Sigmoid colon (tissue), 6 donors: ENCODE measurements at regions not wholly inside any gene's neighbourhood (a gene's known extent, or its start where the extent isn't known, plus 50 kb on each side); places are given as distances from the start of the nearest gene placed in this dataset.

Source experiments
- DNase-seq: peaks from one replicate; pipeline ENCODE4 v3.0.0-alpha.2; 2019
- H3K27ac ChIP-seq, 4 donors: fragments of 200-600 bp; sonication (generic); one replicate each; pipeline ENCODE4 v1.5.1; 2016 to 2019; ENCODE audit warnings: mild to moderate bottlenecking in 1 of 4
- H3K27me3 ChIP-seq, 3 donors: fragments of 200-600 bp; sonication (generic); one replicate each; pipeline ENCODE4 v1.5.1; 2019; ENCODE audit warnings: mild to moderate bottlenecking in 1 of 3
- H3K36me3 ChIP-seq, 4 donors: fragments of 200-600 bp; sonication (generic); one replicate each; pipeline ENCODE4 v1.5.1; 2016 to 2019
- H3K4me1 ChIP-seq, 4 donors: fragments of 200-600 bp; sonication (generic); one replicate each; pipeline ENCODE4 v1.5.1; 2017 to 2019
- H3K4me3 ChIP-seq, 4 donors: fragments of 200-600 bp; sonication (generic); one replicate each; pipeline ENCODE4 v1.5.1; 2017 to 2019; ENCODE audit warnings: mild to moderate bottlenecking in 2 of 4, moderate library complexity in 1 of 4
- H3K9me3 ChIP-seq, 4 donors: fragments of 200-600 bp in 3 of 4; sonication (generic) in 3 of 4; one replicate each; pipeline versions ENCODE4 v1.5.1 to v1.6.1; 2013 to 2019
- CTCF ChIP-seq, 4 experiments: fragments of 450-650 bp in 3 of 4; fragments of 200-600 bp in 1 of 4; IDR thresholded peaks; one replicate each; pipeline ENCODE4 v1.5.1; 2016 to 2019; ENCODE audit warnings: antibody characterized with exemption in 4 of 4, mild to moderate bottlenecking in 3 of 4, moderate library complexity in 2 of 4
- EP300 ChIP-seq, 4 donors: sonication (generic); formaldehyde crosslinking; IDR thresholded peaks; one replicate each; pipeline ENCODE4 v1.6.1; 2017; ENCODE audit warnings: antibody characterized with exemption in 4 of 4
- POLR2A ChIP-seq, 2 donors: fragments of 450-650 bp; IDR thresholded peaks; one replicate each; pipeline ENCODE4 v1.6.1; 2016; ENCODE audit warnings: antibody characterized with exemption in 2 of 2, mild to moderate bottlenecking in 2 of 2, moderate library complexity in 2 of 2
- POLR2AphosphoS5 ChIP-seq, 4 donors: sonication (generic); formaldehyde crosslinking; IDR thresholded peaks; one replicate each; pipeline ENCODE4 v1.6.1; 2017; ENCODE audit warnings: antibody characterized with exemption in 4 of 4
- WGBS, 2 donors: extraction: QIAGEN DNeasy Blood & Tissue Kit; methylation state at CpG; one replicate each; pipeline ENCODE4 v1.1.7; 2013; 5-methylcytosine and 5-hydroxymethylcytosine counted together
- intact Hi-C: fragments of 100-400 bp; cut with DNase I; formaldehyde crosslinking; loops from one replicate; pipeline ENCODE4 v1.15.1; 2023
- donor health status: healthy with polysubstance abuse.
- donor health status: healthy.

GRCh38 chr5:3778000-3778550 lies 182.4 kb downstream of the IRX1 start:
- intact Hi-C loops = no loop called here
- TF ChIP-seq POLR2A (IDR thresholded peaks at IDR 0.05) (no peak), CTCF (IDR thresholded peaks at IDR 0.05) (no peak), POLR2AphosphoS5 (IDR thresholded peaks at IDR 0.05) (no peak)
- peaks cover 0 to 3% (median 0%) of the 10 kb centered on the region in 4 donors for H3K9me3 ChIP-seq
- H3K27ac ChIP-seq = no peak overlapping the region
- DNase-seq = no peak
- 67 to 75% methylated on average over 6 of the region's 6 CpGs for WGBS, 2 donors
- no peaks in the 10 kb centered on the region for H3K4me1 ChIP-seq
- H3K4me3 ChIP-seq = no peak overlapping the region
- no peaks in the 10 kb centered on the region for H3K36me3 ChIP-seq
- no peaks in the 10 kb centered on the region for H3K27me3 ChIP-seq

GRCh38 chr5:3778945-3779344 lies 183.3 kb downstream of the IRX1 start:
- H3K27me3 ChIP-seq = no peaks in the 10 kb centered on the region
- no peak overlapping the region for H3K4me3 ChIP-seq
- WGBS, 2 donors = 91 to 93% methylated on average over 2 of the region's 2 CpGs
- TF ChIP-seq POLR2A (IDR thresholded peaks at IDR 0.05) (no peak), CTCF (IDR thresholded peaks at IDR 0.05) (no peak), EP300 (IDR thresholded peaks at IDR 0.05) (no peak), POLR2AphosphoS5 (IDR thresholded peaks at IDR 0.05) (no peak)
- H3K36me3 ChIP-seq = no peaks in the 10 kb centered on the region
- peaks cover 0 to 3% (median 0%) of the 10 kb centered on the region in 4 donors for H3K9me3 ChIP-seq
- H3K27ac ChIP-seq = no peak overlapping the region
- intact Hi-C loops = no loop called here
- DNase-seq = no peak
- no peaks in the 10 kb centered on the region for H3K4me1 ChIP-seq

GRCh38 chr5:3780278-3780677 lies 184.6 kb downstream of the IRX1 start:
- H3K4me1 ChIP-seq = no peaks in the 10 kb centered on the region
- no peaks in the 10 kb centered on the region for H3K27me3 ChIP-seq
- 83 to 87% methylated on average over 7 of the region's 7 CpGs for WGBS, 2 donors
- H3K9me3 ChIP-seq = peaks cover 0 to 3% (median 0%) of the 10 kb centered on the region in 4 donors
- H3K36me3 ChIP-seq = no peaks in the 10 kb centered on the region
- no peak overlapping the region for H3K27ac ChIP-seq
- TF ChIP-seq POLR2AphosphoS5 (IDR thresholded peaks at IDR 0.05) = no peak
- no peak for TF ChIP-seq CTCF (IDR thresholded peaks at IDR 0.05)
- TF ChIP-seq POLR2A (IDR thresholded peaks at IDR 0.05) = no peak
- no peak for TF ChIP-seq EP300 (IDR thresholded peaks at IDR 0.05)
- intact Hi-C loops = no loop called here
- no peak for DNase-seq
- H3K4me3 ChIP-seq = no peak overlapping the region

- no peak for DNase-seq
- no peaks in the 10 kb centered on the region for H3K27me3 ChIP-seq
- 80 to 87% methylated on average over 10 to 11 of the region's 11 CpGs for WGBS, 2 donors
- H3K4me3 ChIP-seq = no peak overlapping the region
- H3K4me1 ChIP-seq = no peaks in the 10 kb centered on the region
- intact Hi-C loops = no loop called here
- no peak for TF ChIP-seq EP300 (IDR thresholded peaks at IDR 0.05)
- no peak for TF ChIP-seq POLR2A (IDR thresholded peaks at IDR 0.05)
- no peak for TF ChIP-seq CTCF (IDR thresholded peaks at IDR 0.05)
- no peak overlapping the region for H3K27ac ChIP-seq
- no peaks in the 10 kb centered on the region for H3K36me3 ChIP-seq
- H3K9me3 ChIP-seq = peaks cover 0 to 3% (median 0%) of the 10 kb centered on the region in 4 donors
These were observed 185.3 kb downstream of the IRX1 start for GRCh38 chr5:3780907-3781306.

- TF ChIP-seq POLR2A (IDR thresholded peaks at IDR 0.05) (no peak), EP300 (IDR thresholded peaks at IDR 0.05) (no peak), POLR2AphosphoS5 (IDR thresholded peaks at IDR 0.05) (no peak), CTCF (IDR thresholded peaks at IDR 0.05) (no peak)
- Histone ChIP-seq H3K9me3 (peaks cover 0 to 3% (median 0%) of the 10 kb centered on the region in 4 donors), H3K4me3 (no peak overlapping the region), H3K27me3 (peaks cover 0 to 4% (median 3%) of the 10 kb centered on the region in 3 donors), H3K27ac (no peak overlapping the region), H3K4me1 (no peaks in the 10 kb centered on the region), H3K36me3 (no peaks in the 10 kb centered on the region)
- intact Hi-C loops = no loop called here
- DNase-seq = no peak
- WGBS, 2 donors = 65 to 80% methylated on average over 2 of the region's 2 CpGs
These were observed 189.2 kb downstream of the IRX1 start for GRCh38 chr5:3784854-3785253.
